ENCODE measurements at regions not wholly inside any gene's neighbourhood (a gene's known extent, or its start where the extent isn't known, plus 50 kb on each side); places are given as distances from the start of the nearest gene placed in this dataset.

DNA sequence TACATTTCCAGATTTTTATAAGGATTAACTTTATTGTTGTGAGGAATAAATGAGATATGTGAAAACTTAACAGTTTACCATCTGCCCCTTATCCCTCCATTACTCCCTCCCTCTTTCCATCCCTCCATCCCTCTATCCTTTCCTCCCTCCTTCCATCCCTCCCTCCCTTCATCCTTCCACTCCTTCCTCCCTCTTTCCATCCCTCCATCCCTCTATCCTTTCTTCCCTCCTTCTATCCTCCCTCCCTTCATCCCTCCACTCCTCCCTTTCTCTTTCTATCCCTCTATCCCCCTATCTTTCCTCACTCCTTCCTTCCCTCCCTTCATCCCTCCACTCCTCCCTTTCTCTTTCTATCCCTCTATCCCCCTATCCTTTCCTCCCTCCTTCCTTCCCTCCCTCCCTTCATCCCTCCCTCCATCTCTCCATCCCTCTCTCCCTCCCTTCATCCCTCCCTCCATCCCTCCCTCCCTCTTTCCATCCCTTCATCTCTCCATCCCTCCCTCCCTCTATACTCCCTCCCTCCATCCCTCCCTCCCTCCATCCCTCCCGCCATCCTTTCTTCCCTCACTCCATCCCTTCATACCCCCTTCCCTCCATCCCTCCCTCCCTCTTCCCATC is 181.8 kb upstream of the PLXNC1 start:
- Histone ChIP-seq H3K23ac (ENCODE audit: low read length) (no peak overlapping the region), H4K91ac (ENCODE audit: low read depth, low read length) (no peak overlapping the region), H2BK120ac (ENCODE audit: insufficient read depth, low read length, poor library complexity) (no peak overlapping the region), H3K79me2 (ENCODE audit: control insufficient read depth, insufficient read depth, low read length, poor library complexity) (no peaks in the 10 kb centered on the region), H2AFZ (ENCODE audit: insufficient read depth, low read length, poor library complexity) (no peak overlapping the region), H2BK5ac (ENCODE audit: low read depth, low read length, poor library complexity) (no peak overlapping the region), H2AK5ac (ENCODE audit: low read length) (no peak overlapping the region), H4K8ac (ENCODE audit: low read depth, low read length) (no peak overlapping the region), H3K4me2 (ENCODE audit: low read length) (no peak overlapping the region), H3K18ac (ENCODE audit: low read length) (no peak overlapping the region), H3K27ac (ENCODE audit: low read depth, low read length) (no peak overlapping the region), H3K4me1 (ENCODE audit: control insufficient read depth in 1 of 2, insufficient read depth in 2 of 2, low read length in 2 of 2) (no peaks in the 10 kb centered on the region), H3K79me1 (ENCODE audit: low read length) (no peaks in the 10 kb centered on the region), H3K9me3 (ENCODE audit: insufficient read depth, low read depth, low read length) (no peaks in the 10 kb centered on the region), H3K4ac (ENCODE audit: low read depth, low read length) (no peak overlapping the region), H3K14ac (ENCODE audit: low read length) (no peak overlapping the region), H3K36me3 (ENCODE audit: control insufficient read depth in 1 of 2, insufficient read depth in 2 of 2, low read length in 2 of 2) (no peaks in the 10 kb centered on the region), H3K27me3 (ENCODE audit: insufficient read depth, low read length) (no peaks in the 10 kb centered on the region), H3K4me3 (ENCODE audit: low read depth, low read length) (no peak overlapping the region), H2BK12ac (ENCODE audit: low read length) (no peak overlapping the region), H4K12ac (ENCODE audit: low read depth, low read length) (no peak overlapping the region), H3K9ac (ENCODE audit: low read length) (no peak overlapping the region)
- 100% methylated on average over 1 of the region's 1 CpG for WGBS (ENCODE audit: extremely low coverage, insufficient coverage, insufficient read length)
- DNase-seq: no peak

DNA sequence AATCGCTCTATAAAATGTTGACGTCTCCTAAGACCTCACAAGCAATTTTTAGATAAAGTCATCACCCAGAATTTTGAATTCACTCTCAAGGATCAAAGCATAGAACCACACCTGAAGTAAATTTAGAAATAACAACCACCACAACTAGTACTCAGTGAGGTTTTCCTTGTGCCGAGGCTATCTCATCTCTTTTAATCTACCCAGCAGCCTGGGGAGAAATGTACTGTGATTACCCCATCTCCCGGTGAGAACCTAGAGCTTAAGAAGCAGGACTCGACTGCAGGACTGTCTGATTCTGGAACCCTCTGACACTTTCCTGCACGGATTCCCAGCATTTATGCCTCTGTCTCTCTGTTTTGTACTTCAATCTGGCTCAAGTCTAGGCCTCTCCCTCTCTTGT is 180.9 kb upstream of the PLXNC1 start:
- Histone ChIP-seq H4K91ac (ENCODE audit: low read depth, low read length) (no peak overlapping the region), H2BK12ac (ENCODE audit: low read length) (no peak overlapping the region)
- no peak for DNase-seq

DNA sequence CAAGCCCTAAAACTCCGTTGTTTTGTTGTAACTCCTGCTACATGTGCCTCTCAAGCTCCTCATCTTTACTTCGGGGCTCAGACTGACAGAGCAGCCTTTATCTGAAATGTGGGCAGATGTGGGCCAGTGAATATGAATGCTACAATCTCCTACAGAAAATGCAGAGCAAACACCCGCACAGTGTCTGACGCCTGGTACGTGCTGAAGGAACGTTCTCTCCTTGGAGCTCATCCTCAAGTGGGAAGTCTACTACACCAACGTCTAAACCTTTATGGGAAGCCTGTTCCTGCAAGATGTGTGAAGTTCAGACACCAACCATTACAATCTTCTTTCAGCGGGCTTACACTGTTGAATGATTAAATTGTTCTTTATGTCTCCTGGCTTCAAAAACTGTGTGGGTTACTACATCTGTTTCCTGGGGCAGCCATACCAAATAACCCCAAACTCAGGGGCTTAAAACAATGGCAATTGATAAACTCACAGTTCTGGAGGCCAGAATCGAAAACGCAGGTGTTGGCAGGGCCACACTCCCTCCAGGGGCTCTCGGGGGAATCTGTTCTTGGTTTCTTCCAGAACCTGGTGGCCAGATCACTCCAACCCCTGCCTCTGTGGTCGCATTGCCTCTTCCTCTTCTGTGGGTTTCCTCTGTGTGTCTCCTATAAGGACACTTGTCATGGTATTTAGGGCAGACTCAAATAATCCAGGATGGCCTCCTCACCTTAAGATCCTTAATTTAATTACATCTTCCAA is 179.7 kb upstream of the PLXNC1 start:
- Histone ChIP-seq H3K79me1 (ENCODE audit: low read length) (peaks cover 2% of the 10 kb centered on the region), H3K4me1 (ENCODE audit: control insufficient read depth in 1 of 2, insufficient read depth in 2 of 2, low read length in 2 of 2) (peaks cover 2 to 6% of the 10 kb centered on the region in 2 experiments), H3K14ac (ENCODE audit: low read length) (no peak overlapping the region), H3K9me3 (ENCODE audit: insufficient read depth, low read depth, low read length) (no peaks in the 10 kb centered on the region), H3K4me3 (ENCODE audit: low read depth, low read length) (no peak overlapping the region), H2AK5ac (ENCODE audit: low read length) (no peak overlapping the region), H2BK120ac (ENCODE audit: insufficient read depth, low read length, poor library complexity) (no peak overlapping the region), H3K36me3 (ENCODE audit: control insufficient read depth in 1 of 2, insufficient read depth in 2 of 2, low read length in 2 of 2) (peaks cover 0 to 2% of the 10 kb centered on the region in 2 experiments), H4K12ac (ENCODE audit: low read depth, low read length) (no peak overlapping the region), H2AFZ (ENCODE audit: insufficient read depth, low read length, poor library complexity) (no peak overlapping the region), H3K23ac (ENCODE audit: low read length) (no peak overlapping the region), H3K27me3 (ENCODE audit: insufficient read depth, low read length) (no peaks in the 10 kb centered on the region), H4K91ac (ENCODE audit: low read depth, low read length) (peak overlapping the region; percentile 53), H3K27ac (ENCODE audit: low read depth, low read length) (no peak overlapping the region), H3K4ac (ENCODE audit: low read depth, low read length) (no peak overlapping the region), H3K9ac (ENCODE audit: low read length) (no peak overlapping the region), H2BK5ac (ENCODE audit: low read depth, low read length, poor library complexity) (no peak overlapping the region), H3K4me2 (ENCODE audit: low read length) (no peak overlapping the region), H3K18ac (ENCODE audit: low read length) (no peak overlapping the region), H2BK12ac (ENCODE audit: low read length) (peak overlapping the region; percentile 36), H4K8ac (ENCODE audit: low read depth, low read length) (no peak overlapping the region), H3K79me2 (ENCODE audit: control insufficient read depth, insufficient read depth, low read length, poor library complexity) (no peaks in the 10 kb centered on the region)
- no peak for DNase-seq
- WGBS (ENCODE audit: extremely low coverage, insufficient coverage, insufficient read length): no CpG with 5 or more reads among the region's 12 CpGs

More for the DNA sequence above, 180.9 kb upstream of the PLXNC1 start:
- H4K12ac ChIP-seq (ENCODE audit: low read depth, low read length): no peak overlapping the region
- no peak overlapping the region for H2AK5ac ChIP-seq (ENCODE audit: low read length)
- no peak overlapping the region for H3K14ac ChIP-seq (ENCODE audit: low read length)
- no peak overlapping the region for H3K23ac ChIP-seq (ENCODE audit: low read length)
- no peak overlapping the region for H3K27ac ChIP-seq (ENCODE audit: low read depth, low read length)
- no peaks in the 10 kb centered on the region for H3K79me2 ChIP-seq (ENCODE audit: control insufficient read depth, insufficient read depth, low read length, poor library complexity)
- peaks cover 0 to 2% of the 10 kb centered on the region in 2 experiments for H3K4me1 ChIP-seq (ENCODE audit: control insufficient read depth in 1 of 2, insufficient read depth in 2 of 2, low read length in 2 of 2)
- H3K27me3 ChIP-seq (ENCODE audit: insufficient read depth, low read length): no peaks in the 10 kb centered on the region
- H3K4ac ChIP-seq (ENCODE audit: low read depth, low read length): no peak overlapping the region
- H2BK120ac ChIP-seq (ENCODE audit: insufficient read depth, low read length, poor library complexity): no peak overlapping the region
- no peak overlapping the region for H3K4me2 ChIP-seq (ENCODE audit: low read length)
- peaks cover 2% of the 10 kb centered on the region for H3K79me1 ChIP-seq (ENCODE audit: low read length)
- H3K9ac ChIP-seq (ENCODE audit: low read length): no peak overlapping the region
- no peak overlapping the region for H3K4me3 ChIP-seq (ENCODE audit: low read depth, low read length)
- no peaks in the 10 kb centered on the region for H3K36me3 ChIP-seq (ENCODE audit: control insufficient read depth in 1 of 2, insufficient read depth in 2 of 2, low read length in 2 of 2)
- no CpG with 5 or more reads among the region's 6 CpGs for WGBS (ENCODE audit: extremely low coverage, insufficient coverage, insufficient read length)
- no peak overlapping the region for H2BK5ac ChIP-seq (ENCODE audit: low read depth, low read length, poor library complexity)
- H3K9me3 ChIP-seq (ENCODE audit: insufficient read depth, low read depth, low read length): no peaks in the 10 kb centered on the region
- no peak overlapping the region for H3K18ac ChIP-seq (ENCODE audit: low read length)
- no peak overlapping the region for H2AFZ ChIP-seq (ENCODE audit: insufficient read depth, low read length, poor library complexity)
- no peak overlapping the region for H4K8ac ChIP-seq (ENCODE audit: low read depth, low read length)

- H3K4me3 ChIP-seq (ENCODE audit: low read depth, low read length): no peak overlapping the region
- no peak overlapping the region for H4K91ac ChIP-seq (ENCODE audit: low read depth, low read length)
- no peaks in the 10 kb centered on the region for H3K9me3 ChIP-seq (ENCODE audit: insufficient read depth, low read depth, low read length)
- H2BK120ac ChIP-seq (ENCODE audit: insufficient read depth, low read length, poor library complexity): peak overlapping the region; percentile 6
- H3K27ac ChIP-seq (ENCODE audit: low read depth, low read length): no peak overlapping the region
- no peaks in the 10 kb centered on the region for H3K27me3 ChIP-seq (ENCODE audit: insufficient read depth, low read length)
- peak overlapping the region; percentile 17 for H2BK12ac ChIP-seq (ENCODE audit: low read length)
- peaks cover 2% of the 10 kb centered on the region for H3K79me1 ChIP-seq (ENCODE audit: low read length)
- no peak overlapping the region for H3K4ac ChIP-seq (ENCODE audit: low read depth, low read length)
- H3K4me2 ChIP-seq (ENCODE audit: low read length): no peak overlapping the region
- no peak overlapping the region for H3K18ac ChIP-seq (ENCODE audit: low read length)
- no peak for DNase-seq
- no peak overlapping the region for H2BK5ac ChIP-seq (ENCODE audit: low read depth, low read length, poor library complexity)
- H3K4me1 ChIP-seq (ENCODE audit: control insufficient read depth in 1 of 2, insufficient read depth in 2 of 2, low read length in 2 of 2): peaks cover 2 to 6% of the 10 kb centered on the region in 2 experiments
- no peak overlapping the region for H3K23ac ChIP-seq (ENCODE audit: low read length)
- WGBS (ENCODE audit: extremely low coverage, insufficient coverage, insufficient read length): no CpG with 5 or more reads among the region's 10 CpGs
- H3K36me3 ChIP-seq (ENCODE audit: control insufficient read depth in 1 of 2, insufficient read depth in 2 of 2, low read length in 2 of 2): peaks cover 0 to 2% of the 10 kb centered on the region in 2 experiments
- H4K8ac ChIP-seq (ENCODE audit: low read depth, low read length): no peak overlapping the region
- H4K12ac ChIP-seq (ENCODE audit: low read depth, low read length): no peak overlapping the region
- H3K9ac ChIP-seq (ENCODE audit: low read length): no peak overlapping the region
- H2AFZ ChIP-seq (ENCODE audit: insufficient read depth, low read length, poor library complexity): no peak overlapping the region
- H2AK5ac ChIP-seq (ENCODE audit: low read length): no peak overlapping the region
- H3K79me2 ChIP-seq (ENCODE audit: control insufficient read depth, insufficient read depth, low read length, poor library complexity): no peaks in the 10 kb centered on the region
- H3K14ac ChIP-seq (ENCODE audit: low read length): no peak overlapping the region
Observed at GRCh38 chr12:93970900-93971688, 177.3 kb upstream of the PLXNC1 start.
